ENCODE measurements at regions not wholly inside any gene's neighbourhood (a gene's known extent, or its start where the extent isn't known, plus 50 kb on each side); places are given as distances from the start of the nearest gene placed in this dataset.
"Not testable (repeated sequence)": the region's sequence is repeated elsewhere in the genome, so short reads cannot be mapped to it uniquely, and the experiment has no call there.

DNA sequence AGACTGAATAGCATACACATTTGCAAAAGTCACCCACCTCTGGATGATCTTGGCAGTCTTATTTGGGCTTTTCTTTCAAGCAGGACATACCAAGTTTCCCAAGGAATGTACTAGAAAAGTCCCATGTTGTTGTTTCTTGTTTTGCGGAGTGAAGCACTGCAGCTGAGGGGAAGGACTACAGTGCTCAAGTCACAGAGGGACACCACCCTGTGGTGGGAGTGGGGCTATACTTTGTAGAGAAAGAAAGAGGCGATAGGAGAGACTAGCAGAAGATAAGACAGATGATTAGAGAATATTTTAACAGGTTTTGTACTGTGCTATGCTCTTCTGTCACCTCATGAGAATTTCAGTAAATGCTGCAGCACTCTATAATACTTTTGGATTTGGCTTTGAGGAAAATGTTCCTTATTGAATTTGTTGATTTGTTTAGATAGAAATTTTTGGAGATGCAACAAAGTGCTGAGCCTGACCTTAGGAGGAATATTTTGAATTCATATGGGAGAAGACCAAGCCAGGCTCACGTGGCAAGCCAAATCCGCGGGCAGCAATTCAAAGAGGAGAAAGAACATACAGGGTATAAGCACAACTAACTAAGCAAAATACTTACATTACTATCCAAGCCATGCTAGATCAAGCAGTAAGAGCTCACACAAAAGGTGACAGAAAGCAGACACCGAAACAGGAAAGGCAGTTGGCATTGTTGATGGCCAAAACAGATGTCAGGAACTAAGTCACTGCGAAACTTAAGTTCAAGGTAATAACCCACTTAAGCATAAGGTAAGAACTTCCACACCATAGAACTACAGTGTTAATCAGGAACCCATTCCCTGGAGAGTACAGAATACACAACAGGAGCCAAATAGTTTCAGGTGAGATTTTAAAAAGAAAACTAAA is 280.3 kb upstream of the INTU start:
- H3K4me3 Mint-ChIP-seq: no peak overlapping the region
- H3K27ac Mint-ChIP-seq: no peak overlapping the region
- no peaks in the 10 kb centered on the region for H3K36me3 Mint-ChIP-seq (ENCODE audit: low read depth)
- H3K27me3 Mint-ChIP-seq: no peaks in the 10 kb centered on the region
- H3K9me3 Mint-ChIP-seq: peaks cover 7% of the 10 kb centered on the region
- no peaks in the 10 kb centered on the region for H3K4me1 Mint-ChIP-seq
- ATAC-seq (replicated peaks): no peak

DNA sequence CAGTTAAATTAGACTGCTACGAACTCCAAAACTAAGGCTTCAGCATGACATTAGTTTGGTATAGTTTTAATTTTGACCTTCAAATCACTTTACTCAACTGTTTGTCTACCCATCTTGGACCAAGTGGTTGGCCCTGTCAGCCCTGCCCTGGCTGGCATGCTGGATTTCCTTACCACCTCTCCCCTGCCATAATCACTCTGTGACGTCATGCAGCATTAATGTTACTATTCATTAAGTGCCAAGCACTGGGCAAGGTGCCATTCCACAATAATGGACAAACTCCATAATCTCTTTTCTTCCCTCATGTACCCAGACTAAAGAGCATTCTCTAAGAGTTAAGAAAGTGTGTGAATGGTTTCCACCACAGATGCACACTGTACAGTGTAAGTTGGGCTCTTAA is 277.0 kb upstream of the INTU start:
- Mint-ChIP-seq H3K4me1 (no peaks in the 10 kb centered on the region), H3K27me3 (no peaks in the 10 kb centered on the region), H3K27ac (no peak overlapping the region)

DNA sequence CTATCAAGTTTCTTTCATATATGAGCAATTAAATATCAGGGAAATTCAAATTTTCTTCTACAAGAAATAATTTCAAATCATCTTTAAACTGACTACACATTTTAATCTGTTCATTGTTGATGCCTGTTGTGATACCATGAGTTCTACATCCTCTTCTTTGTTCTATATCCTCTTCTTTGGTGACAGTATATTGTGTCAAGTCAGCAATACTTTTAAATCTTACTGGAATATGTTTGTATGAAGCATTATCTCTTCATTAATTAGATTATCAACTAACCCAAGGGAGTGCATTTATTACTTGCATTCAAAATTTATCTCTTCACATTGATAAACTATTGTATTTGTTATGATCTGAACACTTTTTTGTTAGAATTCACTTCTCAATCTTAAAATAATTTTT is 275.0 kb upstream of the INTU start:
- no peaks in the 10 kb centered on the region for H3K36me3 Mint-ChIP-seq (ENCODE audit: low read depth)
- no peaks in the 10 kb centered on the region for H3K4me1 Mint-ChIP-seq
- H3K4me3 Mint-ChIP-seq: no peak overlapping the region
- H3K27ac Mint-ChIP-seq: no peak overlapping the region
- peaks cover 3% of the 10 kb centered on the region for H3K9me3 Mint-ChIP-seq
- H3K27me3 Mint-ChIP-seq: no peaks in the 10 kb centered on the region
- no peak for ATAC-seq (replicated peaks)

More for the DNA sequence above, 277.0 kb upstream of the INTU start:
- Mint-ChIP-seq H3K9me3 (peaks cover 7% of the 10 kb centered on the region), H3K4me3 (no peak overlapping the region), H3K36me3 (ENCODE audit: low read depth) (no peaks in the 10 kb centered on the region)
- no peak for ATAC-seq (replicated peaks)

DNA sequence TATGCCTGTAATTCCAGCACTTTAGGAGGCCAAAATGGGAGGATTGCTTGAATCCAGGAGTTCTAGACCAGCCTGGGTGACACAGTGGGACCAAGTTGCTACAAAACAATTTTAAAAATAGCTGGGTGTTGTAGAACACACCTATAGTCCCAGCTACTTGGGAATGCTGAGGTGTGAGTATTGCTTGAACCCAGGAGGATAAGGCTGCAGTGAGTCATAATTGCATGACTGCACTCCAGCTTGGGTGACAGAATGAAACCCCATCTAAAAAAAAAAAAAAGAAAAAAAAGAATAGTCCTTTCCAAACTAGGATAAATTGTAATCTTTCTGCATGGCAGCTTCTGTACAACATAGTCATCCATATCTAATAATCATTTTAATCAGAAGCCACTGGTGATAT is 270.1 kb upstream of the INTU start:
- no peak for ATAC-seq (replicated peaks)
- H3K27me3 Mint-ChIP-seq: no peaks in the 10 kb centered on the region
- no peaks in the 10 kb centered on the region for H3K36me3 Mint-ChIP-seq (ENCODE audit: low read depth)
- H3K4me3 Mint-ChIP-seq: no peak overlapping the region
- peaks cover 3% of the 10 kb centered on the region for H3K9me3 Mint-ChIP-seq
- no peaks in the 10 kb centered on the region for H3K4me1 Mint-ChIP-seq
- no peak overlapping the region for H3K27ac Mint-ChIP-seq

DNA sequence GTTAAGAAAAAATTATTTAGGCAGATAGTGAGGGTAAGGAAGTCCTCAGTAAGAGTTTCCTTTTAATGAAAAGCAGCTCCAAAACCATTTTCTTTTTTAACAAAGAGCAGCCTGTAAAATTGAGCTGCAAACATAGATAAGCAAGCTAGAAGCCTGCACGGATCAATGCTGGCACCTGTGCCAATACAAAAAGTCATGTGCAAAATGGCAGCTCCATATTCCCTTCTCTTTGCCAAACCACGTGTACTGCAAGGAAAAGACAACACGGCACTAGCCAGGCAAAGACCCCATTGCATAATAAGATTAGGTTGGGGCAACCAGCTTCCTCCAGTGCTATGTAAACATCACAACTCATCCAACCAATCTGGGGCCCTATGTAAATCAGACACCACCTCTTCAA is 268.4 kb upstream of the INTU start:
- Mint-ChIP-seq H3K4me3 (no peak overlapping the region), H3K27me3 (no peaks in the 10 kb centered on the region), H3K9me3 (no peaks in the 10 kb centered on the region), H3K27ac (no peak overlapping the region), H3K36me3 (ENCODE audit: low read depth) (no peaks in the 10 kb centered on the region), H3K4me1 (no peaks in the 10 kb centered on the region)
- ATAC-seq (replicated peaks): no peak

DNA sequence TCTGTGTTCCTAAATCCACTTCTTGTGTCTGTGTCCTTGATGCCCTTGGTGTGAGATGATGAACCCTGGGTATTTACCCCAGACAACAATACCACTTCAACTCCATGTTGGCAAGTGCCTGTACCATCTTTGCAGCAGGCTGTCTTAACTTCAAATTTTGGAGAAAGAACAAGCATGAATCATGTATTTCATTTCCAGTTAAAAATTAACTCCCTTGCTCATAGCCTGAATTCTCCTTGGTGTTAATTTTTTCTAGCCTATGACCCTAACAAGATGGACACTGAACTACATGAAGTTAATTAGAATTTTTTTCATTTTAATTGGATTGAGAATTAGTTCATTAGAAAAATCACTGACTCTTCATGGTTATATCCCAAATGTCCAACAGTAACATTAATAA is 267.8 kb upstream of the INTU start:
- Mint-ChIP-seq H3K27ac (no peak overlapping the region), H3K4me3 (no peak overlapping the region), H3K27me3 (no peaks in the 10 kb centered on the region), H3K4me1 (no peaks in the 10 kb centered on the region), H3K9me3 (no peaks in the 10 kb centered on the region), H3K36me3 (ENCODE audit: low read depth) (no peaks in the 10 kb centered on the region)
- ATAC-seq (replicated peaks): no peak

DNA sequence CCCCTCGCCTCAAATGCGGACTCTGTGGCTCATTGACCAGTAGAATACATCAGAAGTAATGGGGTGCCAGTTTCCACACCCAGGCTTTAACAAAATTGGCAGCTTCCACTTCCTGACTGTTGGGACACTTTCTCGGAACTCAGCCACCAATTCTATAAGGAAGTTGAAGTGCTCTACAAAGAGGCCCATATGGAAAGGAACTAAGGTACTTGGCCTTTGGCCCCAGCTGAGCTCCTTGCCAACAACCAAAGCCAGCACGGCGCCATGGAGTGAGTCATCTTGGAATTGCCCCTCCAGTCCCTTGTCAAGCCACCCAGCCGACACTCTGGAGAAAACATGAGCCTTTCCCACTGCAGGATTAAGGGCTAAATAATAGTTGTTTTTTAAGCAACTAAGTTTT is 262.2 kb upstream of the INTU start:
- H3K27me3 Mint-ChIP-seq: no peaks in the 10 kb centered on the region
- H3K4me3 Mint-ChIP-seq: no peak overlapping the region
- no peaks in the 10 kb centered on the region for H3K36me3 Mint-ChIP-seq (ENCODE audit: low read depth)
- H3K27ac Mint-ChIP-seq: no peak overlapping the region
- no peaks in the 10 kb centered on the region for H3K4me1 Mint-ChIP-seq
- H3K9me3 Mint-ChIP-seq: no peaks in the 10 kb centered on the region
- ATAC-seq (replicated peaks): no peak

DNA sequence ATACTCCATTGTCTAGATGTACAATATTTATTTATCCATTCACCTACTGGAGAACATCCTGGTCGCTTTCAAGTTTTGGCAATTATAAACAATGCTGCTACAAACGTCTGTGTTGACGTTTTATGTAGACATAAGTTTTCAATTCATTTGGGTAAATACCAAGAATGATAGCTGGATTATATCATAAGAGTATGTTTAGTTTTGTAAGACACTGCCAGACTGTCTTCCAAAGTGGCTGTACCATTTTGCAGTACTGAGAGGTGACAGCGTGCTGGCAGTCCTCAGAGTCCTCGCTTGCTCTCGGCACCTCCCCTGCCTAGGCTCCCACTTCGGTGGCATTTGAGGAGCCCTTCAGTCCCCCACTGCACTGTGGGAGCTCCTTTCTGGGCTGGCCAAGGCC is 253.3 kb upstream of the INTU start:
- H3K4me1 Mint-ChIP-seq: no peaks in the 10 kb centered on the region
- no peaks in the 10 kb centered on the region for H3K27me3 Mint-ChIP-seq
- no peak overlapping the region for H3K4me3 Mint-ChIP-seq
- no peak overlapping the region for H3K27ac Mint-ChIP-seq
- H3K9me3 Mint-ChIP-seq: peaks cover 9% of the 10 kb centered on the region
- H3K36me3 Mint-ChIP-seq (ENCODE audit: low read depth): no peaks in the 10 kb centered on the region
- no peak for ATAC-seq (replicated peaks)

DNA sequence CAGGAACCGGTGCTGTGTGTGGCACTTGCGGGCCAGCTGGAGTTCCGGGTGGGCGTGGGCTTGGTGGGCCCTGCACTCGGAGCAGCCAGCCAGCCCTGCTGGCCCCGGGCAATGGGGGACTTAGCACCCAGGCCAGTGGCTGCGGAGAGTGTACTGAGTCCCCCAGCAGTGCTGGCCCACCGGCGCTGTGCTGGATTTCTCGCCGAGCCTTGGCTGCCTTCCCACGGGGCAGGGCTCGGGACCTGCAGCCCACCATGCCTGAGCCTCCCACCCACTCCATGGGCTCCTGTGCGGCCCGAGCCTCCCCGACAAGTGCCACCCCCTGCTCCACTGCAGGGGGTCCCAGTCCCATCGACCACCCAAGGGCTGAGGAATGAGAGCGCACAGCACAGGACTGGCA is 252.8 kb upstream of the INTU start:
- not testable (repeated sequence) for H3K9me3 Mint-ChIP-seq; ATAC-seq (replicated peaks); H3K36me3 Mint-ChIP-seq (ENCODE audit: low read depth); H3K4me1 Mint-ChIP-seq; H3K27ac Mint-ChIP-seq; H3K27me3 Mint-ChIP-seq; H3K4me3 Mint-ChIP-seq

DNA sequence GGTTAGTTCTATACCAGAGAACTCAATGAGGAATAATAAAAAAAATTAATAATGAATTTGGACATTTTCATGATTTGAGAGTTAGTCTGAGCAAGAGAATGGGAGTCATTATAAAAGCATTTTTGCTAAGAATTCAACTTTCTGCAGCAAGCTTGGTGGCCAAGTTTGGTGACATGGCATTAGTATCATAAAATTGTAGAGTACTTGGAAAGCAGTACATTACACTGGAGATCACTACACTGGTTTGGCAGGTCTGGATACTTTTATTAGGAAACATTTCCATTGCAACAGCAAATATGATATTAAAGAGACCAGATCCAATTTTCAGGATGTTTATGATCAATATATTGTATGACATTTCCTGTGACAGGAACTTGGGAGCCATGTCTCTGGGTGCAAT is 249.1 kb upstream of the INTU start:
- H3K36me3 Mint-ChIP-seq (ENCODE audit: low read depth): no peaks in the 10 kb centered on the region
- no peaks in the 10 kb centered on the region for H3K27me3 Mint-ChIP-seq
- no peak overlapping the region for H3K27ac Mint-ChIP-seq
- ATAC-seq (replicated peaks): no peak
- no peaks in the 10 kb centered on the region for H3K4me1 Mint-ChIP-seq
- H3K4me3 Mint-ChIP-seq: no peak overlapping the region
- peaks cover 7% of the 10 kb centered on the region for H3K9me3 Mint-ChIP-seq

DNA sequence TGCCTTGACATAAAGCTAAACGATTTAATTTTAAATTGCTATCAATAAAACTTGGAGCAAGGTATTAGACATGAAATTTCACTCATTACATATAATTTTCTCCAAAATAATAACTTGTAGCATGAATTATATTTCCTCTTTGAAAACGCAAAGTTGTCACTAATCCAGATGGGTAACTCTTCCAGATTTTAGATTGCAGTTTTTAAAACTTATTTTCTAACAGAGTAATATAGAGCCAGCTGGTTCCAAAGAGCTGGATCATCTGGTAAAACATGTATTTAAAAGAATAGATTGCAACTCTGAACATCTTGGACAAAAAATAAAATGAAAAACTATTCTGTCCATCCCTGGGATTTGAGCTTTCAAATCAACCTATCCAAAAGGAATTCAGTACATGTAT is 238.2 kb upstream of the INTU start:
- H3K9me3 Mint-ChIP-seq: no peaks in the 10 kb centered on the region
- H3K27ac Mint-ChIP-seq: no peak overlapping the region
- no peaks in the 10 kb centered on the region for H3K4me1 Mint-ChIP-seq
- ATAC-seq (replicated peaks): no peak
- H3K27me3 Mint-ChIP-seq: no peaks in the 10 kb centered on the region
- H3K4me3 Mint-ChIP-seq: no peak overlapping the region
- no peaks in the 10 kb centered on the region for H3K36me3 Mint-ChIP-seq (ENCODE audit: low read depth)

DNA sequence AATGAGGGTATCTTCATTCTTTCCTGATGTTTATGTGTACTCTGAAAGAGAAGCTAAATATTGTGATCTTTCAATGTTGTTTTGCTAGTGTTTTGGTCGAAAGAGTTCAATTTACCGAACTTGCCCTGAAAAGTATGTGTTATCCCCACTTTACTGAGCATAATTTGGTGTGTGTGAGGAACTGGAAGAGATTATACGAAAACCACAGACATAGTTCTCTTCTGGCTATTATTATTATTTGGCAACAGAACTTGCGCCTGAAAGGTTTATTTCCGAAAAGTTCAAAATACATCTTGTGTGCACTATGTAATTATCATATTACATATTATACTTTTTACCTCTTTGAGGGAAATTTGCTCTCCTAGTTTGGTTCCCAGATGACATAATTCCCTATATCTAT is 232.5 kb upstream of the INTU start:
- H3K27ac Mint-ChIP-seq: no peak overlapping the region
- no peak for ATAC-seq (replicated peaks)

DNA sequence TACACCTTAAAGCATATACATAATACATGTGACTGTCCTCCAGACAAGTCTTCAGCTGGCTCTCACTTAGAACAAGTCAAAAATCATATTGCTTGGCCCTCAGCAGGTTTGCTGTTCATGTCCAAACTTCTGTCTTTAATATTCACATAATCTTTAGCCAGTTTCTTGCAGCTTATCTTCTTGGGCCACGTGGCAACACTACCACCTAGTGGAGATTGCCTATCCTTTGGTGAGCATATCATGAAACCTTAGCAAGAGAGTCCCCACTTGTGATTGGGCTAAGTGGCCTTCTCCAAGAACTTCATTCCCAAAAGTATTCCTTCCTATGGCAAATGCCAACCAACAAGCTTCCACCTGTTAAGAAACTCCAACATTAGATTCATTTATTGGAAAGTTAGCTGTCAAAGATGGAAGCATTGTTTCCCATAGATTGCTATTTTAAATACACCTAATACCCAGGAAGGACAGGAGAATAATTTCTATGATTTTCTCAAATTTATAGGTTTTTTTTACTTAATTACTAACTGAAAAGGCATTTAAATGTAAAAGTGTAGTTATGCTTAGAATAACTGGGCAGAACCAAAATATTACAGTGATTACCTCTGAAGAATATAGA is 231.9 kb upstream of the INTU start:
- no peak for ATAC-seq (replicated peaks)
- no peaks in the 10 kb centered on the region for H3K9me3 Mint-ChIP-seq
- no peaks in the 10 kb centered on the region for H3K4me1 Mint-ChIP-seq
- H3K4me3 Mint-ChIP-seq: no peak overlapping the region
- no peaks in the 10 kb centered on the region for H3K27me3 Mint-ChIP-seq
- no peaks in the 10 kb centered on the region for H3K36me3 Mint-ChIP-seq (ENCODE audit: low read depth)
- no peak overlapping the region for H3K27ac Mint-ChIP-seq

More for the DNA sequence above, 232.5 kb upstream of the INTU start:
- H3K27me3 Mint-ChIP-seq: no peaks in the 10 kb centered on the region
- no peaks in the 10 kb centered on the region for H3K9me3 Mint-ChIP-seq
- no peak overlapping the region for H3K4me3 Mint-ChIP-seq
- H3K36me3 Mint-ChIP-seq (ENCODE audit: low read depth): no peaks in the 10 kb centered on the region
- no peaks in the 10 kb centered on the region for H3K4me1 Mint-ChIP-seq

DNA sequence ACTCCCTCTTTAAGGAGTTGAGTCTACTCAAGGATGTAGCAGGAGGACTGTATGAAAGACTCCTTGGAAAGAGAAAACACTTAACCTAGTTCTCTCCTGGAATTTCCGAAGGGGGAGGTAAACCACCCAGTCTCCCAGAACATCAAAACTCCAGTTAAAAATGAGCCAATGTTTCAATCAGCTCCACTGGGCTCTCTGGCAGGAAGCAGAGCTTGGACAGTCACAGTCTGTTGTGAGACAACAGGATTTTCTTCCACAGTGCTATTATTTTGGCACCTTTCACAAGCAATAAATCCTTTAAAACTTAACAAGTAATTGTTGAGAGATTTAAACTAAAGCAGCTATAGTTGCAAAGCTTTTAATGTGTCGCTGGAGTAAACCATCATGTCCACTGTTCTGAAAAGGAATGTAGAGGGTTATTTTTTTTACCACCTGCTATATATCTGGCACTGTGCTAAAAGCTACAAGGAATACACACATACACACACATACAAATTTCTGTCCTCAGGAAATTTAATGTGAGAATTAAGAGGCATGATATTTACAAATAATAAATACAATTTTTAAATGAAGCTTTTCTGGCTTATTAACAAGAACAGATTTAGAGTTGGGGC is 229.2 kb upstream of the INTU start:
- Mint-ChIP-seq H3K4me3 (no peak overlapping the region), H3K27ac (no peak overlapping the region), H3K36me3 (ENCODE audit: low read depth) (no peaks in the 10 kb centered on the region), H3K4me1 (no peaks in the 10 kb centered on the region), H3K27me3 (no peaks in the 10 kb centered on the region), H3K9me3 (peaks cover 9% of the 10 kb centered on the region)
- no peak for ATAC-seq (replicated peaks)

DNA sequence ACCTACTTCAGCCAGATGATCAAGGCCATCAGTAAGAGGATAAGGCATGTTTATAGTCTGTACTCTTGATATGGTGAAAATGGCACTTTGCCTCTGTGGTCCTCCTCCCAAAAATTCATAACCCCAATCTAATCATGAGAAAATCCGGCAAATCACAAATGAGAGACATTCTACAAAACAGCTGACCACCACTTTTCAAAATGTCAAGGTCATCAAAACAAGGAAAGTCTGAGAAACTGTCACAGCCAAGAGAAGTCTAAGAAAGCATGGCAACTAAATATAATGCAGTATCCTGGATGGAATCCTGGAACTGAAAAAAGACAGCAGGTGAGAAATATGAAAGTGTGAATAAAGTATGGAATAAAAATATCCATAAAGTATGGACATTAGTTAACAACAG is 226.6 kb upstream of the INTU start:
- H3K36me3 Mint-ChIP-seq (ENCODE audit: low read depth): no peaks in the 10 kb centered on the region
- no peak overlapping the region for H3K4me3 Mint-ChIP-seq
- ATAC-seq (replicated peaks): no peak
- no peaks in the 10 kb centered on the region for H3K27me3 Mint-ChIP-seq
- H3K9me3 Mint-ChIP-seq: peaks cover 9% of the 10 kb centered on the region
- no peak overlapping the region for H3K27ac Mint-ChIP-seq
- H3K4me1 Mint-ChIP-seq: no peaks in the 10 kb centered on the region
